Loucy (cell line): ENCODE measurements at regions not wholly inside any gene's neighbourhood (a gene's known extent, or its start where the extent isn't known, plus 50 kb on each side); places are given as distances from the start of the nearest gene placed in this dataset.

Experiments
- H2AFZ ChIP-seq: fragments of 200-600 bp; sonication (generic); 2 replicates; pipeline ENCODE4 v1.6.0; 2016; ENCODE audit warnings: antibody characterized with exemption, mild to moderate bottlenecking, low read length, moderate library complexity
- H3F3A ChIP-seq: fragments of 200-600 bp; 2 replicates; pipeline ENCODE4 v1.6.0; 2016; ENCODE audit warnings: antibody characterized with exemption, low read depth, mild to moderate bottlenecking
- H3K27me3 ChIP-seq: fragments of 200-600 bp; sonication (generic); 2 replicates; pipeline ENCODE4 v1.6.1; 2014; ENCODE audit warnings: low read length, mild to moderate bottlenecking; ENCODE audit not compliant: insufficient read depth, poor library complexity, severe bottlenecking
- H3K36me3 ChIP-seq: fragments of 200-600 bp; sonication (generic); 2 replicates; pipeline ENCODE4 v1.6.1; 2016; ENCODE audit warnings: low read length; ENCODE audit not compliant: insufficient read depth
- H3K4me1 ChIP-seq: fragments of 200-600 bp; sonication (generic); 2 replicates; pipeline ENCODE4 v1.5.1; 2014; ENCODE audit warnings: low read length, mild to moderate bottlenecking; ENCODE audit not compliant: insufficient read depth, poor library complexity, severe bottlenecking
- H3K4me2 ChIP-seq: fragments of 200-600 bp; sonication (generic); 2 replicates; pipeline ENCODE4 v1.6.0; 2014; ENCODE audit warnings: antibody characterized with exemption, low read length, low read depth, mild to moderate bottlenecking; ENCODE audit not compliant: poor library complexity, severe bottlenecking
- H3K4me3 ChIP-seq: fragments of 200-600 bp; sonication (generic); 2 replicates; pipeline ENCODE4 v1.5.1; 2014; ENCODE audit warnings: low read length, mild to moderate bottlenecking, mixed read lengths; ENCODE audit not compliant: poor library complexity, severe bottlenecking
- H3K79me2 ChIP-seq: fragments of 200-600 bp; sonication (generic); 2 replicates; pipeline ENCODE4 v1.6.1; 2014; ENCODE audit warnings: low read length; ENCODE audit not compliant: insufficient read depth
- H3K9ac ChIP-seq: fragments of 200-600 bp; sonication (generic); 2 replicates; pipeline ENCODE4 v1.6.0; 2014; ENCODE audit warnings: mild to moderate bottlenecking, low read depth, low read length, moderate library complexity; ENCODE audit not compliant: poor library complexity, severe bottlenecking
- H3K9me2 ChIP-seq: fragments of 200-600 bp; sonication (generic); replicated peaks from 2 replicates; pipeline ENCODE4 v1.6.1; 2016; ENCODE audit warnings: low read depth, low read length, mixed read lengths
- H3K9me3 ChIP-seq: fragments of 200-600 bp; sonication (generic); 2 replicates; pipeline ENCODE4 v1.6.1; 2014; ENCODE audit warnings: mild to moderate bottlenecking, antibody characterized with exemption, low read length, low read depth; ENCODE audit not compliant: insufficient read depth
- H4K20me1 ChIP-seq: fragments of 200-600 bp; sonication (generic); 2 replicates; pipeline ENCODE4 v1.6.0; 2014; ENCODE audit warnings: antibody characterized with exemption, low read length, mild to moderate bottlenecking; ENCODE audit not compliant: insufficient read depth, poor library complexity, severe bottlenecking
- CTCF ChIP-seq: fragments of 200-600 bp; sonication (generic); conservative IDR thresholded peaks from 2 replicates; pipeline ENCODE4 v1.5.1; 2014; ENCODE audit warnings: mild to moderate bottlenecking, antibody characterized with exemption, low read length
- EZH2phosphoT487 ChIP-seq: fragments of 200-600 bp; IDR thresholded peaks from 2 replicates; pipeline ENCODE4 v1.6.1; 2018; ENCODE audit warnings: antibody characterized with exemption, mild to moderate bottlenecking, moderate library complexity, borderline replicate concordance

DNA sequence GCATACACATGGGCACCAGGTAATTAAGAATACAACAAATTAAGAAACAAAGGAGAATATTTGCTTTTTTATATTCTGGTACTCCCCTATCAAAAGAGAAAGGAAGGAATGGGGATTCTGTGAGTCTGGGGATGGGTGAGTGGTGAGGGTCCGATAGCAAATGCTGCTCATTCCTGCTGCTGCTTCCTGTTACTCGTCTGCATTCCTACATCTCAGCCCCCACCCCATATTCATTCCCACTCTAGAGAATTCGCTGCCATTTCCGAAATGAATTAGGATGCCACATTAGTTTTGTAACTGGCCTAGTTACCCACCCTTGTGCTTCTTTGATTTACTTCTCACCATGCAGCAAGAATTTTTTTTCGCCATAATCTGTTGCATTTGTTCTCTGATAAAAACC, 1905.3 kb upstream of the PIK3C3 start:
- Histone ChIP-seq H3K4me1 (no peaks in the 10 kb centered on the region), H3K9me3 (no peaks in the 10 kb centered on the region), H4K20me1 (no peaks in the 10 kb centered on the region), H3K9me2 (no peaks in the 10 kb centered on the region), H2AFZ (no peak overlapping the region), H3K36me3 (no peaks in the 10 kb centered on the region), H3K4me2 (no peak overlapping the region), H3K79me2 (no peaks in the 10 kb centered on the region), H3F3A (no peaks in the 10 kb centered on the region), H3K4me3 (no peak overlapping the region), H3K9ac (no peak overlapping the region), H3K27me3 (no peaks in the 10 kb centered on the region)
- TF ChIP-seq CTCF (no peak), EZH2phosphoT487 (no peak)

DNA sequence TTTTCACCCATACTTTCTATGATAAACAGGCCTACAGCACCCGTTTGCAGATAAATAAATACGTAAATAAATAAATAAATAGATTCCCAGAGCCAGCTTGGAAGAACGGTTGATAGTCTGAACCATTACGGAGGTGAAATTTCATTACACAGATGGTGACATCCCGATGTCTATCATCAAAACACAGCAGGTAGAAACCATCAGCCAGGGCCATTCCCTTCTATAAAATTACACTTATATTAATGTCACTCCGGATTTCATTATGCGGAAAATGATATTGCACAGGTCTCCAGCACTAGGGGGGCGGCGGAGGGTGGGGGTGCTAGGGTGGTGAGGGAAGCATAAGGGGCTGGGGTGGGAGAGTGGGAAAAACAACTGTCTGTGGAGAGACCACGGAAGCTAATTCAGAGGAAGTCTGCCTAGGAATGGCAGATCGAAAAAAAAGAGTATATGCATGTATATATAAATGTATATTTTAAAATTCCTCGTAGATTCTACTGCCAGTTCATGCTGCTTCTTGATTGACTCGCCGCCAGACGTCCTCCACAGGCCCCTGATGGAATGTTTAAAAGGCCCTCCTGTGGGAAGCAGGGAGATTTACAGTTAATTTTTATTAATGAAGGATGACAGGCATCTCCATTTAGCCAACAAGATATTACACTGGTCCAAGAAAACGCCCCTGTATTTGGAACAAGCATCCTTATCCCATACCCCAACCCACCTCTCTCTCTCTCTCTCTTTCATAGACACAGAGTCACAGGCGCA, 1906.0 kb upstream of the PIK3C3 start:
- Histone ChIP-seq H3K9me3 (no peaks in the 10 kb centered on the region), H4K20me1 (no peaks in the 10 kb centered on the region), H3K79me2 (no peaks in the 10 kb centered on the region), H3F3A (no peaks in the 10 kb centered on the region), H3K4me2 (no peak overlapping the region), H3K9ac (no peak overlapping the region), H3K36me3 (no peaks in the 10 kb centered on the region), H3K9me2 (no peaks in the 10 kb centered on the region), H3K27me3 (no peaks in the 10 kb centered on the region), H2AFZ (no peak overlapping the region), H3K4me1 (no peaks in the 10 kb centered on the region), H3K4me3 (no peak overlapping the region)
- TF ChIP-seq EZH2phosphoT487 (no peak), CTCF (no peak)

DNA sequence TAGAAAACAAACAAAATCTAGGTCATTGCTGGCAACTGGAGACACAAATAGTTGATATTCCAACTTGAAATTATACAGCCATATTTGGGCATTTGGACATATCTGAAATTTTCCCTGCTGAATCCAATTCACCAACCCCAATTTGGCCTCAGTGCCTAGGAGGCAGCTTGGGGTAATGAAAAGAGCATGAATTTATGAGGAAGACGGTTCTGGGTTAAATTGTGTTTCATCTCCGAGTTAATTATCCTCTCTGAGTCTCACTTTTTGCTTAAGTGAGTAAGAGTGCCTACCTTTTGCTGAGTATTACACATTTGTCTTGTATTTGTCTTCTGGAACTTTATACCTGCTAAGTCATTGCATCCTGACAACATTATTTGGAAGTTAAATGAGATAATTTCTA, 1906.8 kb upstream of the PIK3C3 start:
- H3K36me3 ChIP-seq, result no peaks in the 10 kb centered on the region
- no peaks in the 10 kb centered on the region for H3F3A ChIP-seq
- no peak overlapping the region for H3K9ac ChIP-seq
- H3K79me2 ChIP-seq, result no peaks in the 10 kb centered on the region
- no peaks in the 10 kb centered on the region for H3K27me3 ChIP-seq
- TF ChIP-seq CTCF, result no peak
- no peak for TF ChIP-seq EZH2phosphoT487
- no peaks in the 10 kb centered on the region for H3K9me3 ChIP-seq
- H4K20me1 ChIP-seq, result no peaks in the 10 kb centered on the region
- no peaks in the 10 kb centered on the region for H3K4me1 ChIP-seq
- H3K9me2 ChIP-seq, result no peaks in the 10 kb centered on the region
- no peak overlapping the region for H3K4me2 ChIP-seq
- no peak overlapping the region for H2AFZ ChIP-seq
- H3K4me3 ChIP-seq, result no peak overlapping the region
